ENCODE measurements at regions not wholly inside any gene's neighbourhood (a gene's known extent, or its start where the extent isn't known, plus 50 kb on each side); places are given as distances from the start of the nearest gene placed in this dataset.

DNA sequence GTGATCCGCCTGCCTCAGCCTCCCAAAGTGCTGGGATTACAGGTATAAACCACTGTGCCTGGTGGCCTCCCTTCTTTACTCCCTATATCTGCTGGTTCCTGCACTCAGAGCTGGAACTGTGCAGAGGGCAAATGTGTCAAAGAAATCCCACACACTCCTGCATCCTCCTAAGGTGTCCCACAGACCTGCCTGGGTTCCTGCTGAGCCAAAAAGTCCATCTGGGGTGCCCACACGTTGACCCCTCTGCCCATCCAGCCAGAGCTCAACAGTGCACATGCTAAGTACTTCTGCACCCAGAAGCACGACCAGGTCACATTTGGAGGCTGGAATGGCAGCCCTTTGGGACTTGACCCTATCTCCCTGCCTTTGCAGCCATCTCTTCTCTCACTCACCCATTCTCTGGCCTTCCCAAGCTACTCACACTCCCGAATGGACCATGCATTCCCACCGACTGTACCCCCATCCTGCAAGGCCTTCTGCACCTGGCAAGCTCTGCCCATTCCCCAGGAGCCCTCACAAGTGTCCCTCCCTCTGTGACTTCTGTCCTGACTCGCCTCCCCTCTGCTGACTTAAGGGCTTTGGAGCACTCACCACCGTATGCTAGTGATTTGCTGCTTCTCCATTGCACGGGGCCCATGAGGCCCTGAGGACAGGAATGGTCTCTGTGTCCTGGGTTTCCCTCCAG, 152.1 kb downstream of the KCTD15 start:
- no peak for DNase-seq

DNA sequence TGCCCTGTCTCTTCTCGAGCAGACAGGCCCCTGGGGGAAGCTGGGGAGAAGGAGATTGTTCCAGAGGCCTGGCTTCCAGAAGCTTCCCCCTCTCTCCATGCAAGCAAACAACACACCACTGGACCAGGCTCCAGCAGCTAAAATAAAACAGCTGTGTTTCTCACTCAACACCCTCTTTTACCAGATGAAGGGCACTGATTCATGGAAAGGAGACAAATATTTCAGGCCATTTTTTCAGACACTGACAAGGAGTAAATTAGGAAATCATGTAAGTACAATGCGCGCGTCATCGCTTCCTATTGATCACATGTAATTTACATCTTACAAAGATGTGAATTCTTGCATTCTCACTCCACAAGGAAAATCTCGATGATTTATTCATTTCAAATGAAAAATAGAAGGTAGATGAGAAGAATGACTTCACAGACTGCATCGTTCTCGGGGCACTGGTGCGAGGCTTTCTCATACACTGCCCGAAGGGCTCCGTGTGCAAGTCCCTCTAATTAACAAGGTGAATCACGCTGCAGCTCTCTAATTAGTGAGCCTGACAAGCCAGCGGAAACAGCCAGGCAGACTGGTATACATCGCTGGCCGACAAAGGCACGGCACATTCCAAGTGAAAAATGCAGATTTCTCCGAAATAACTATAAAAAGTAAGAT, 153.6 kb downstream of the KCTD15 start:
- DNase-seq, result no peak

DNA sequence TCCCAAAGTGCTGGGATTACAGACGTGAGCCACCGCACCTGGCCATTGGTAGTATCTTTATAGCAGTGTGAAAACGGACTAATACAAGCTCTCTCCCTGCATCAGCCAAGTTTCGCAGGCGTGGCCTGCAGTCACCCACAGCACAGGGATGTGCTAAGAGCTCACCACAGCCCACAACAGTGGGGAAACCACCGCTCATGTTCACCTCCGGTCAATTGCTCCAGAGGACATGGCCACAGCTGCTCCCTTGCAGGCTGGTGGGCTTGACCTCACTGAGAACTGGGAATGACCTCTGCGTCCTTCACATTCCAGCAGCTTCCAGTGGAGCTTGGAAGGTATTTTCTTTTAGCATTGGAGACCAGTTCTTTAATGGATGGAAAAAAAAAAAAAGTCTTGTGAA, 156.4 kb downstream of the KCTD15 start:
- DNase-seq, result no peak

DNA sequence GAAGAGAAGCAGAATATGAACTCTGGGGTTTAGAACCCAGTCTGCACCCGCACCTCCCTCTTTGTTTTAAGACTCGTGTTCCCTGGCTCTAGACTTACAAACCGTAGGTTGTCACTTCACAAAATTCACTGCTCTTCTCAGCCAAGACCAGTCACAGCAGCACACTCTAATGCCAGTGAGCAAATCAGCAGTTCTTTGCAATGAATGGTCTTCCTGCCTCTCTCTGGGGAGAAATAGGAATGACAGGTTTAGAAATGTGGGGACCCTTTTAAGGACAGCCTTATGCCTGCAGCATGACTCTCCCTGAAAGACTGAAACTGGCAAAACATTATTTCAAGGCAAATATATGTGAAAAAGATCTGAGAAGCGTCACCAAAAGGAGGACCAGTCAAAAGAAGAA, 156.9 kb downstream of the KCTD15 start:
- no peak for DNase-seq

DNA sequence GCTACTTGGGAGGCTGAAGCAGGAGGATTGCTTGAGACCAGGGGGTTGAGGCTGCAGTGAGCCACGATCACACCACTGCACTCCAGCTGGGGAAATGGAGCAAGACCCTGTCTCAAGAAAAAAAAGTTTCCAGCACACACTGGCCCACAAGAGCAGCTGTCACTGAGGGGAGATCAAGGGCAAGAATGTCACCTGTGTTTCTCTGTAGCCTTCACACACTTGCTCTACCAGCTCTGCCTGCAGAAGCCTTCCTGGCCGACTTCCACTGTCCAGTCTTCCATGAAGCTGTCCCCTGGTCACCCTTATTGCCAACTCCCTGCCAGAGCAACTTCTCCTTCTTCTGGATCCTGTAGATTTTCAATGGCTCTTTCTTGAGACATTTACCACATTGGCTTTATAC, 158.0 kb downstream of the KCTD15 start:
- DNase-seq, result no peak

DNA sequence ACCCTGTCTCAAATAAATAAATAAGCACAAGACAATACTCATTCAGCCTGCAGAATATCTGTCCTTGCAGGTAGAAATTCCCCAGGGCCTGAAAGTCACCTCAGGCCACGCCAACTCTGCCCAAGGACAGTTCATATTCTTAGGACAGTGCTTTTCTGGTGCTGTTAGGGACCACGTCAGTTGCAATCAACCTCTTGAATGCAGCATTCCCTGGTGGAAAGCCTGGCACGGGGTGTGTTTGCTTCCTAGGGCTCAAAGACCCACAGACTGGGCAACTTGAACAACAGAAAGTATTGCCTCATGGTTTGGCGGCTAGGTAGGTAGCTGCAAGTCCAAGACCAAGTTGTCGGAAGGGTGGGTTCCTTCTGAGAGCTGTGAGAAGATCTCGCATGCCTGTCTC, 160.3 kb downstream of the KCTD15 start:
- DNase-seq, result no peak

DNA sequence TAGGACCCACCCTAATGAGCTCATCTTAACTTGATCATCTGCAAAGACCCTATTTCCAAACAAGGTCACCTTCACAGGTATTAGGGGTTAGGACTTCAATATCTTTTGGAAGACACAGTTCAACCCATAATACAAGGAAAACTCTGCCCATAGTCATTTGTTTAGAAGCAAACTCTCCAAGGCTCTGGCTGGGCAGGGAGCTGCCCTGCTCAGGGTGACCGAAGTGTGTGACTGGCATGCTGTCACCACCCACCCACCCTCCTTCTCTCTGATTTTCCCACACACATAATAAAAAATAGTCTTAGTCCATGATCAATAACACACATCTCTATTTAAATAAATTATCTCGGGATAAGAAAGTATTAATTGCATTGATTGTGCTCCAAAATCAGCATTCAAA, 161.1 kb downstream of the KCTD15 start:
- DNase-seq, result no peak

DNA sequence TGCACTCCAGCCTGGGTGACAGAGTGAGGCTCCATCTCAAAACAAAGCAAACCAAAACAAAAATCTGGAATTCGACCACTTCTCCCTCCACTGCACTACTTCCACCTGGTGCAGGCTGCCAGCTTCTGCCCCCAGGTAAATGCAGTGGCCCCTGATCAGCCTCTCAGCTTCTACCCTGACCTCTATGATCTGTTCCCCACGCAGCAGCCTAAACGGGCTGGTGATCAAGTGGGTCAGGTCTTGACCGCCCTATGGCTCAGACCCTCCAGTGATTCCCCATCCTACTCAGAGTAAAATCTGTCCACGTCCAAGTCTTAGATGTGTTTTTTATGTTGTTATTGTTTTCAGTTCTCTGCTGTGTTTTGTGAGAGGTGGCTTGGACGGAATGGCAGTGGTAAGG, 163.9 kb downstream of the KCTD15 start:
- no peak for DNase-seq

DNA sequence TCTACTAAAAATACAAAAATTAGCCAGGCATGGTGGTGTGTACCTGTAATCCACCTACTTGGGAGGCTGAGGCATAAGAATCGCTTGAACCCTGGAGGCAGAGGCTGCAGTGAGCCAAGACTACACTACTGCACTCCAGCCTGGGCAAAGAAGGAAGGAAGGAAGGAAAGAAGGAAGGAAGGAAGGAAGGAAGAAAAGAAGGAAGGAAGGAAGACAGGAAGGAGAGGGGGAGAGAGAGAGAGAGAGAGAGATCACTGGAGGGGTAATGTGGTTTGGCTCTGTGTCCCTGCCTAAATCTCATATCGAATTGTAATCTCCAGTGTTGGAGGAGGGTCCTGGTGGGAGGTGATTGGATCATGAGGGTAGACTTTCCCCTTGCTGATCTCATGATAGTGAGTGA, 165.5 kb downstream of the KCTD15 start:
- no peak for DNase-seq

DNA sequence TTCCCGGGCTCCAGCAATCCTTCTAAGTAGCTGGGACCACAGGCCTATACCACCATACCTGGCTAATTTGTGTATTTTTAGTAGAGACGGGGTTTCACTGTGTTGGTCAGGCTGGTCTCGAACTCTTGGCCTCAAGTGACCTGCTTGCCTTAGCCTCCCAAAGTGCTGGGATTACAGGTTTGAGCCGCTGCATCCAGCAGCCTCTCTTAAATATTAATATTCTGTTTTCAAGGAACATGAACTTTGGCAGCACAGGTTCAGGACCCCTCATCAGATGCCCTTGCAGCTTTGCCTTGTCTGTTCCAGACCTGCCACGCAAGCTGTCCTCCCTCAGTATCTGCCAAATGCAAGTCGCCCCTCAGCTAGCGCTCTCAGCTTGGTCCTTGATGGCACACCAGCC, 166.8 kb downstream of the KCTD15 start:
- no peak for DNase-seq

DNA sequence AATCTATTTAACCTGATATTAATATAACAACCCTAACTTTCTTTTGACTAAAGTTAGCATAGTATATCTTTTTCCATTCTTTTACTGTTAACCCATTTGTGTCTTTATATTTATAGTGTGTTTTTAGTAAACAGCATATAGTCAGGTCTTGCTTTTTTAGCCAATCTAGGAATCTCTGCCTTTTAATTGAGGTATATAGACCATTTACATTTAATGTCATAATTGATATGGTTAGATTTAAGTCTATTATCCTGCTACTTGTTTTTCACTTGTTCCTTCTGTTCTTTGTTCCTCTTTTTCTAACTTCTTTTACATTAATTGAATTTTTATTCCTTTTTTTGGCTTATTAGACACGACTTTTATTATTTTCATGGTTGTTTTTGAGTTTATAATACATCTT, 174.4 kb downstream of the KCTD15 start:
- DNase-seq, result no peak

DNA sequence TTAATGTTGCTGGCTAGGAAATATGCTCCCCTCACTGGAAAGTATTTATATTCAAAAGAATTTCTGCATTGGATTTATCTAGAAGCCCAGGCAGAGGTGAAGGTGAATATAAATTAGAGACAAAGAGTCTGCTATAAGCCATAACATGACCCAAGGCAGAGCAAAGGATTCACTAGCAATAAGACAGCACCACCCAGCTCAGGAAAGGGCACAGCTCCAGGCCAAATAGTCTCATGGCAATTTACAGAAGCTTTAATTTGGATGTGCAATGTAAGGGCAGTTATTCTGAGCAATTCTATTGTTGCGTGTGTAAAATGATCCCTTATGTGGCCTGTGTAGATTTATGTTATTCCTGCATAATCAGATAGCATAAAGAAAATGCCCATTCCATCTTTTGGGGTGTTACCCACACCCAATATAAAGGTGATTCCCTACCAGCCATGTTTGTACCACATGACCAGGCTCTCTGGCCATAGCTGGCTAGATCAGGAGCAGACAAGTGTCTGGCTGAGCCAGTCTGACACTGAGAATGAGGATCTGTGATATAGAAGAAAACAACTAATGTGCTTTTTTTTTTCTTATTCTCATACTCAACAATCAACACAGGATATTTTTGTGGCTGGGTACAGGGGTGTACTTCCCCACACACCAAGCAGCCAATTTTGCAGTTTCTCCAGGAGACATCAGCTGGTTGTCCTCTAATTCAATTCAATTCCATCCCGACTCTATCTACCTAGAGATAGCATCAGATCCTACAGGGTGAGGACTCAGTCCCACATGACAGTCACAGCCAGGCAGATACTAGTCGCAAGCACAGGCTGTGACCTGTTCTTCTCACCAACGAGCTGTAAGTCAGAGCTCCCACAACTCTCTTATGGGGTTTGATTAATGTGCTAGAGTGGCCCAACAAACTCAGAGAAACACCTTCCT, 181.4 kb downstream of the KCTD15 start:
- DNase-seq, result no peak

DNA sequence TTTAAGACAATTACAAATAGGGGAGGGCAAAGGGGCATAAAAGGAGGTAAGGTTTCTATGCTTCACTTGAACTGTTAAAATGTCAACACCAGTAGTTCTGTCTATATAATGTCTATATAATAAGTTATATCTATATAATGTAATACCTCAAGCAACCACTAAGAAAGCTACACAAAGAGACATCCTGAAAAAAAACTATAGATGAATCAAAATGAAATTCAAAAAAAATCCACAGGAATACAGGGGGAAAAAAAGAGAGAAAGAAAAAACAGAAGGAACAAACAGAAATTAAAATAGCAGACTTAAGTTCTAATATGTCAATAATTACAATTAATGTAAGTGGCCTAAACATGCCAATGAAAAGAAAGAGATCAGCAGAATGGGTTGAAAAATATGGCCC, 186.0 kb downstream of the KCTD15 start:
- DNase-seq, result no peak

DNA sequence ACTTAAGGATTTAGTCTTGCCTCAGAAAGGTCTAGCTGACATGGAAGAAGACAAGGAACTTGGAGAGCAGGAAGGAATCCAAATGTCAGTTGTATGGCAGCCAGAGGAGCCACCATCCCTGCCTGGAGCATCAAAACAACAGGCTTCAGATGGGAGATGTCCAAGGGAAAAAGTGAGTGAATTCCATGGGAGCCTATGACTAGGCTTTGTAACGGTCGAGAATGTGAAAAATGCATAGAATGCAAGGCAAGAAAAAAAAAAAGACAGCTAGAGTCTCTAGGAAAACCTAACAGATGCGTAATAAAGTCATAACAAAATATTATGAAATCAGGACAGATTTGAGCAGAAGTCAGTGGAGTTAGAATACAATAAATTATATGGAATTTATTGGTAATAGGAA, 183.7 kb upstream of the LSM14A start:
- DNase-seq, result no peak

DNA sequence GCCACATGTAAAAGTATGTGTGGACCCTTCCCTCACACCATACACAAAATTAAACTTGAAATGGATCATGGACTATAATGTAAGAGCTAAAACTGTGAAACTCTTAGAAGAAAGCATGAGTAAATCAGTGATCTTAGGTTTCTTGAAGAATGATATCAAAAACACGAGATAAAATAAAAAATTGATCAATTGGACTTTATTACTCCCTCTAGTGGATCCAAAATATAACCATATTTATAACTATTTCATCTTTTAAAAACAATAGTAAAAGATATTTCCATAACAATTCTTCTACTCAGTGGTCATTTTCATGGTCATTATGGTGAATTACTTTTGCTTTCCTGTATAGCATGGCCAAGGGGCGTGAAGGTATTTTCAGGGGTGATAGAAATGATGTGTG, 174.6 kb upstream of the LSM14A start:
- no peak for DNase-seq

DNA sequence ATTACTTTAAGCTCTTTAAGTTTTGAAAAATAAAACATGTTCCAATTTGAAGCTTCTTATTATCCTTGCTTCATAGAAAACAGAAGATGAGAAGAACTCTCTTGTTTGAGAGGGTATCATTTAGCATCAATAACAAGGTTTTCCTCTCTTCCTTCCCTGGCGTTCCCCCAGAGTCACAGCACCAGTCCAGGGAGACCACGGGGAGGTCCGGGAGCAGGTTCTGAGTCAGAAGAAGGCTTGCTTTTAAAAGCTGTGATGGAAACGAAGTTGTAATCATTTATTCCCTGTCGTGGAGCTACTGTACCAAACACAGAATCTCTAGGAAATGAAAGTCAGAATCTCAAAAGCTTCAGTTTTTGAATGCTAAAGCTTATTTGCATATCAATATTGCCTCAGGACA, 174.0 kb upstream of the LSM14A start:
- DNase-seq, result no peak

DNA sequence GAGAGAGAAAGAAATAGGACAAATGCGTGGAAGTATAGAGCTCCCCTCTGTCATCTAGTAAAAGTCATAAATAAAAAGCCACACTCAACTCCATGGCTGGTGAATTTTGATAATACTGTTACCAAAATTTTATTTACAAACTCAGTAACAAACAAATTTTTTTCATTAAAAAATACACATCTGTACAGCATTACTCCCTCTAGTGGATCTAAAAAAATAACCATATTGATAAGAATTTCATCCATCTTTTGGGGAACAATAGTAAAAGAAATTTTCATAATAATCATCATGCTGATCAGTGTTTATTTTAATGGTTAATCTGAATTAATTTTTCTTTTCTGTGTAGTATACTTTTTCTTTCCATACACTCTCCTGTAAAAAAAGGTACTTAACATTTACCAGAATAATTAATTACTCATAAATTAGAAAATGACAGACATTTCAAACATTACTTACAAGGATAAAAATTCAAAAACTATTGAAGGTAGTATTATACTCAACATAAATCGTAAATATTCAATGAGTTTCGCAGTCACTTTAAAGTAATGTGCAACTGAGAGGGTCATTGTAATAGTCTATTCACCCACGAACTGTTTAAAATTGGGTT, 173.5 kb upstream of the LSM14A start:
- DNase-seq, result peak in 1 of 2 donors; percentile 1

DNA sequence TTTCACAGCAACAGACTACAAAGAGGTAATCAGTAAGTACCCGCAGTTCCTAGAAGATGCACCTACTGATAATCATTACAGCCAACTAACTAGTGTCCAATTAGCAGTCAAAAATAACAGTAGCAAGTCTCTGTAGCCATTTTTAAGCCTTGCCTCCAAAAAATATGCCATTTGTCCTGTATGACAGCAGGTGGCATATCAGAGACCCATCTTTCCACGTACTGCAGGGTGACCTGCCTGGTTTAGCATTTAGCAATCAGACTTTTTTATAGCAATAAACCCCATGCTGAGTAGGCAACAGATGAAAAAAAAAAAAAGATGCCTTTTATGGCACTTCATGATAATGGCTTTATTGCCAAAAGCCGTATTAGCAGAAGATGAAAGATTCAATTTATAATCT, 155.3 kb upstream of the LSM14A start:
- no peak for DNase-seq

DNA sequence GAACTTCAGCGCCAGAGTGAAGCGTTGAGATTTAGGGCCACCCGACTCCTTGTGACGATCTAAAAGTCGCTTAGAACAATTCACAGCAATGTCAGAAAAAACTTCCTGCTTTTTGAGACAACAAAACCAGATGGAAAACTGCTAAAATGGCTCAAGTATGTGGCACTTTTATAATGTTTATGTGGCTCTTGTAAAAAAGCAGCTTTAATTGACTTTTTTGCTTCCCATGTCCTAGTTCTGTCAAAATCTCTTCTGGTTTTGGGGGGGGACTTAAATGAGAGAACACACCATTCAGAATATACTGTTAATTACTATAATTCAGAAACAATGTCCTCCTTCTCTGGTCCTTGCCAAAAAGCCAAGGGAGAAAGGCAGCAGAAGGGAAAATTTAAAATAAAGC, 154.7 kb upstream of the LSM14A start:
- no peak for DNase-seq

DNA sequence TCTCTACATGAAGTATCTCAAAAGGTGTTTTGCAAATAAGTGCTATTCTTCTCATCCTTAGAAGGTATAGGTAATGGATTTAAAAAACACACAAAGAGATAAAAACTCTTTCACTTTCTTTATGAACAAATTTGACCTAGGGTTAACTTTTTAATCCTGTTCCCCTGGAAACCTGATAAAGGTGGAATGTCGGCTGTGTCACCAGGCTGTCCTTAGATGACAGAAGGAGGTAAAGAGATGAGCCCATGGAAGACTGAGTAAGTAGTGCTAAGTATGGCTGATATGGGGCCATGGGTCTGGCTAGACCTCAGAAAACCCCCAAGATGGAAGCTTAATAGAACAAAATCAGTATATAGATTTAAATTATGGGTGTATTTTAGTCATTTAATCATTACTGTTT, 153.8 kb upstream of the LSM14A start:
- DNase-seq, result no peak

DNA sequence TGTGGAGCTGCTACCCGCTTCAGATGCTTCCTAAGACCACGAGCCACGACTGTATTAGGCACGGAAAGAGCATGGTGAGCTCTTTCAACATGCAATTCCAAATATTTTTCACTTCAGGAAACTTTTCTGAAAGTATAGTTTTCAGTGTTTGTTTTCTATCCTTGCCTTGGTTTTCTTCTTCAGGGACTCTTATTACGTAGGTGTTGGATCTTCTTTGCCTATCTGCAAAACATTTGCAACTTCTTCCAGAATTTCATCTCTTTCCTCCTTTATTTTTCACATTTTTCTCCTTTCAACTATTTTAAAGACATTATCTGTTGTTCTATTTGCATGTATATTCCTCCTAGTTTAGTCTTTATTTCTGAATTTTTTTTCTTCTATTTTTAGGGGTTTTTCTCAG, 148.9 kb upstream of the LSM14A start:
- no peak for DNase-seq

DNA sequence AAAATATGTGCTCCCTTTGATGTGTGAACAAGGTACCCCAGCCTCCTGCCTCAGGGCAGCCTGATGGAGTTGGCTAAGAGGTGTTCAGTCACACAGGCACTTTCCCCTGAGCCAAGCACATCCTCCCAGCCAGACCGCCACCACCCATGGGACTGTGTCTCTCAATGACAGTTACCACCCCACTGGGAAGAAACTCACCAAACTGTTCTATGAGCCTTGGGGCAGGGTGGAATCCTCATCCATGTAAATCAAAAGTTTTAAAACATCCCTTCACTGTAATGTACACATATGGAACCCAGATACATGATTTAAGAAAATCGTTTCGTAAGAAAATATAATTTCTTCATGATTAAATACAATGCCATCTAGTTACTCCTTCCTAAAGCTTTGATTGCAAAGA, 138.4 kb upstream of the LSM14A start:
- no peak for DNase-seq

DNA sequence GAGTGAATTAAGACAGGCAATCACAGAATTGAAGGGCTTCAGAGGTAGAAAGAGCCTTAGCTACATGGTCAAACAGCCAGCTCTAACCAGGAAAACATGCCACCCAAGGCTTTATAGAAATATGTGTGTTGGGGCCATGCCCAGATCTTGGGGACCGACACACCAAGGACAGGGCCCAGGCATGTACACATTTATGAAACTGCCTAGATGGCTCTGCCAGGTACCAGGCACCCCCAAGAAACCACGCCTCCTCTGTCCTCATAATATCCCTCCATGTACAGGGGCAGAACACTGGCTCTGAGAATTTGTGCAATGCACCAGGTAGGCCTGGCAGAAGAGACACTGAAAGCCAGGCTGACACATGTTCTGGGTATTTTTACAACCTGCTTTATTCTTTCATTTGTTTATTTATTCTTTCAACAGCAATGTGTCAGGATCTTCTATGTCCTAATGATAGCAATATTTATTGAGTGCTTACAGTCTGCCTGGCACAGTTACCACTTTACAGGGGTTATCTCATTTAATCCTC, 137.9 kb upstream of the LSM14A start:
- DNase-seq, result no peak

Data from hippocampal formation (tissue), 2 donors.